Fibroblast of mammary gland (primary cell): ENCODE measurements at regions not wholly inside any gene's neighbourhood (a gene's known extent, or its start where the extent isn't known, plus 50 kb on each side); places are given as distances from the start of the nearest gene placed in this dataset.

ENCODE experiments used
- DNase-seq: peaks from one replicate; pipeline ENCODE4 v3.0.0-alpha.2; 2010; ENCODE audit warnings: low read depth
- H3K4me3 ChIP-seq: 2 replicates; pipeline ENCODE4 v1.5.1; 2011; ENCODE audit warnings: low read depth, mild to moderate bottlenecking, low read length, moderate library complexity; ENCODE audit not compliant: control insufficient read depth
- TF ChIP-seq, protein P1 (sequence below): conservative IDR thresholded peaks from 2 replicates; pipeline ENCODE4 v1.5.1; 2011; ENCODE audit warnings: low read depth, low read length, inconsistent platforms; ENCODE audit not compliant: control insufficient read depth, insufficient read depth

- DNase-seq, result no peak
- TF ChIP-seq, protein P1, sequence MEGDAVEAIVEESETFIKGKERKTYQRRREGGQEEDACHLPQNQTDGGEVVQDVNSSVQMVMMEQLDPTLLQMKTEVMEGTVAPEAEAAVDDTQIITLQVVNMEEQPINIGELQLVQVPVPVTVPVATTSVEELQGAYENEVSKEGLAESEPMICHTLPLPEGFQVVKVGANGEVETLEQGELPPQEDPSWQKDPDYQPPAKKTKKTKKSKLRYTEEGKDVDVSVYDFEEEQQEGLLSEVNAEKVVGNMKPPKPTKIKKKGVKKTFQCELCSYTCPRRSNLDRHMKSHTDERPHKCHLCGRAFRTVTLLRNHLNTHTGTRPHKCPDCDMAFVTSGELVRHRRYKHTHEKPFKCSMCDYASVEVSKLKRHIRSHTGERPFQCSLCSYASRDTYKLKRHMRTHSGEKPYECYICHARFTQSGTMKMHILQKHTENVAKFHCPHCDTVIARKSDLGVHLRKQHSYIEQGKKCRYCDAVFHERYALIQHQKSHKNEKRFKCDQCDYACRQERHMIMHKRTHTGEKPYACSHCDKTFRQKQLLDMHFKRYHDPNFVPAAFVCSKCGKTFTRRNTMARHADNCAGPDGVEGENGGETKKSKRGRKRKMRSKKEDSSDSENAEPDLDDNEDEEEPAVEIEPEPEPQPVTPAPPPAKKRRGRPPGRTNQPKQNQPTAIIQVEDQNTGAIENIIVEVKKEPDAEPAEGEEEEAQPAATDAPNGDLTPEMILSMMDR, result no peak
- no peak overlapping the region for H3K4me3 ChIP-seq
Observed at GRCh38 chr9:118767571-118767970, 601.7 kb downstream of the BRINP1 start.

DNA sequence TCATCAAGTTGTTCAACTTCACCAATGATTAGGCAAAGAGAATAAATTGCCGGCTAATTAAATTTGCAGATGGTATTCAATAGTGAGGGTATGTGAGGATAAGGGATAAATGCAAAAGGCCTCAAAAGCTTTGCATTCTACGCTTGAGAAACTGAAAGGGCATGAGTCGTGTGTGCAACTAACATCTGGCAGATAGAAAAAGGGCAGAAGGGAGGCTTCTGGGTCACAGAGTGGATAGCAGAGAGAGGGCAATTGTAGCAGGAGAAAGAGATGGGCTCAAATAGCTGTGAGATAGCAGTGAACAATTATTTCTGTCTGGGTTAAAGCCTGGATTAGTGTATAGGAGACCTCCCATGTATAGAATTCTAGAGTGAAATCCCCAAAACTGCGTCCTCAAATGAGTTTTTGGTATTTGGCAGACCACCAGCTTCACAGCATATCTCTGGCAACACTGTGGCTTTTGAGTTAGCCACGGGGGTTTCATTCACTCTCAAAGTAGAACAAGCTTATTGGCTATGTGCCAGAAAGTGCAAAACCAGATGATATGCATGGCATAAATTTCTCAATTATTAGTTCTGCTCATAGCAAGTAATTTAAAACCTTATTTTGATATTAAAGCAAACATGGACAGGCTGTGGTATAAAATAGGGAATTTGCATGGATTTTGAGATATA is 586.3 kb downstream of the BRINP1 start:
- TF ChIP-seq, protein P1, result no peak
- no peak for DNase-seq
- H3K4me3 ChIP-seq, result no peak overlapping the region

GRCh38 chr9:118784033-118784432 is 585.2 kb downstream of the BRINP1 start:
- no peak overlapping the region for H3K4me3 ChIP-seq
- TF ChIP-seq, protein P1, result no peak
- DNase-seq, result no peak

- TF ChIP-seq, protein P1, result no peak
- H3K4me3 ChIP-seq, result no peak overlapping the region
- DNase-seq, result no peak
Observed at GRCh38 chr9:118785456-118785855, 583.8 kb downstream of the BRINP1 start.

DNA sequence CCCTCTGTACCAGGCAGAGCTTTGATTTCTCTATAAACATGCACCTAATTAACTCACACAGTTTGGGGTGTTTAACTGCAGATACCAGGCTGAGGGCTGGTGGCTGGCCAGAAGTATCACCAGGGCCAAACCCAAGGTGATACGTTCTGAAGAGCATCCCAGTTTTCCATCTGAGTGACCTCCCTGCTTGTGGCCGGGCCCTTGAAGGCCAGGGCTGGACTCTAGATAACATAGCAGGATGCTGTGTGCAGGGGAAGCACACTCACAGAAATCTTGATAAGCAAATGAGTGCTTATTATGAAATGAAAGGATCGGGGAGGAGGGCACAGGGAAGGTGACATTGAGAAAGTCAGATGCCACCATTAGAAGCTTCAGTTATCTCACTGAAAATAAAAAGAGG is 582.4 kb downstream of the BRINP1 start:
- TF ChIP-seq, protein P1, result no peak
- no peak overlapping the region for H3K4me3 ChIP-seq
- DNase-seq, result no peak

DNA sequence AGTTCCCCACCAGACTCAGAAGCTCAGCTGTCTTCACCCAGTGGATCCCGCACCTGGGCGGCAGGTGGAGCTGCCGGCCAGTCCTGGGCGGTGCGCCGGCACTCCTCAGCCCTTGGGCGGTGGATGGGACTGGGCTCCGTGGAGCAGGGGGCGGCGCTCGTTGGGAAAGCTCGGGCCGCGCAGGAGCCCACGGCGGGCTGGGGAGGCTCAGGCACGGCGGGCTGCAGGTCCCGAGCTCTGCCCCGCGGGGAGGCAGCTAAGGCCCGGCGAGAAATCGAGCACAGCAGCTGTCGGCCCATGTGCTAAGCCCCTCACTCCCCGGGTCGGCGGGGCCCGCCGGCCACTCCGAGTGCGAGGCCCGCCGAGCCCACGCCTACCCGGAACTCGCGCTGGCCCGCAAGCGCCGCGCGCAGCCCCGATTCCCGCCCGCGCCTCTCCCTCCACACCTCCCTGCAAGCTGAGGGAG is 560.0 kb downstream of the BRINP1 start:
- H3K4me3 ChIP-seq, result no peak overlapping the region
- TF ChIP-seq, protein P1, result no peak
- no peak for DNase-seq
